Stimulated activated CD4-positive, alpha-beta T cell treated with anti-CD3 and anti-CD28 coated beads, Interleukin-1b, Interleukin-23, amount 100 ng/mL, for 1 hour (primary cell): ENCODE measurements at regions not wholly inside any gene's neighbourhood (a gene's known extent, or its start where the extent isn't known, plus 50 kb on each side); places are given as distances from the start of the nearest gene placed in this dataset.
"Not testable (repeated sequence)": the region's sequence is repeated elsewhere in the genome, so short reads cannot be mapped to it uniquely, and the experiment has no call there.

Experiments used
- DNase-seq, 2 donors: peaks; one replicate each; pipeline ENCODE4 v3.0.0-alpha.2; 2020; ENCODE audit warnings: low read depth in 2 of 2

DNA sequence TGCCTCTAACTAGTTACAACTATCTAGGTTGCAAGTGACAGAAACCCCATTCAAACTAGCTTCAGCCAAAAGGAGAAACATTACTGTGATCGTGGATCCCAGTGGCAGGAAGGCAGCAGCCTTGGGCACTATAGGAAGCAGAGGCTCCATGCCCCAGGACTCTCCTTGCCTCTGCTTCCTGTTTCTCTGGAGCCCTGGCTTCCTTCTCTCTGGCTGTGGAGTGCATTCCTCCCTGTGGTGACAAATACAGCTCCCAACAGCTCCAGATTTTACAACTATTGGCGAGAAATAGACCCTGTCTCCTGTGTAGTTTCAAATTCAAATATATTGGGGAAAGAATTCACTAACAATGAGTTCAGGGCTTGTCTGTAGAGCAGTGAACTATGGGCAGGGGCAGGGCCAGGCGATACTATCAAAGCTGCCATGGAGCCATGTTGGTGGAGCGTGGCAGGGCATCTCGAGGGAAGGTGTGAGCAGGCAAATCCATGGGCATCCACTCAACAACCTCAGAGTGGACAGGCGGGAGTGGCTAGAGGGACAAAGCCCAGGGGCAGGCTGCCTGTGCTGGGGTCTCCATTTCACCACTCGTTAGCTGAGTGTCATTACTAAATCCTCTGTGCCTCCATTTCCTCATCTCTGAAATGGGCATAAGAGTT is 189.5 kb downstream of the ERCC6L2 start:
- no peak for DNase-seq

DNA sequence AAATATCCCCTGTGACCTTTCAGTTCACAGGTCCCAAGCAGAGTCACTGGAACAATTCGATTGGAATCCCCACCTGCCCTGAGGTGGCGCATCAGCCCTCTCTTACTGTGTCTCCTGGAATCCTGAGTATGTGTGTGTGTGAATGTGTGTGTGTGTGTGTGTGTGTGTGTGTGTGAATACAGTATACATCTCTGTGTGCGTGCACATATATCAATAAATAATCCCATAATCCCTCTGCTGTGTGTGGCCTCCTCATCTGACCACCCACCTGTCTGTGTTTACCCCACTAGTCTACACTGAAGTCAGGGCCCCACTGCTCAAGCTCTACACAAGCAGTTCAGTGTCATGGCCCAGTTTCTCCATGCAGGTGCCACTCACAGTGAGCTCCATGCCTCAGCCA is 187.4 kb downstream of the ERCC6L2 start:
- DNase-seq: no peak

GRCh38 chr9:96062031-96062430 is 186.5 kb downstream of the ERCC6L2 start:
- no peak for DNase-seq

GRCh38 chr9:96061293-96061987 is 185.9 kb downstream of the ERCC6L2 start:
- peak in 1 of 2 donors; percentile 16 for DNase-seq

DNA sequence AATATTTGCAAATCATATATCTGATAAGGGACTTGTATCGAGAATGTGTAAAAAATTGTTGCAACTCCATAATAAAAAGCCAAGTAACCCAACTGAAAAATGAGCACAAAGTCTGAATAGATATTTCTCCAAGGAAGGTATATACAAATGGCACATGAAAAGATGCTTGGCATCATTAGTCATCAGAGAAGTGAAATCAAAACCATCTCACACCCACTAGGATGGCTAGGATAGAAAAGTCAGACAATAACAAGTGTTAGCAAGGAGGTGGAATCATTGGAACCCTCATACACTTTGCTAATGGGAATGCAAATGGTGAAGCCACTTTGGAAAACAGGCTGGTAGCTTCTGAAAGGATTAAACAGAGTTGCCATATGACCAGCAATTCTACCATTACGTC is 182.7 kb downstream of the ERCC6L2 start:
- DNase-seq: no peak

- no peak for DNase-seq
Observed at GRCh38 chr9:96057155-96057554, 181.7 kb downstream of the ERCC6L2 start.

DNA sequence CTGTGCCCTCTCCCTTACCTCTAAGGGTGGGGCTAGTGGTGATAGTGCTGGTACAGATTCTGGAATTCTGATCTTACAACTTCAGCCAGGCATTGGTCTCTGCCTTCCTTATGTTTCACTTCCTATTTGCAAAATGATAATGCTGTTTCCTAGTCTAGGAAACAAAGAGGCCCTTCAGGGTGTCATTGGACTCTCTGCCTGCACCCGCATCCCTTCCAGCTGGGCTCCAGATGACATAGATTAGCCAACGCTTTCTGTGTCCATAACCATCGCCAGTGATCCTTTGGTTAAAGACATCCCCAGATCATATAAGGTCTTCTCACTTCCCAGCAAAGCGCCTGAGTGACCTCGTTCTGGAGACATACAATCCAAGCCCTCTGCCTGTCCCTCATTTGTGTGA is 180.7 kb downstream of the ERCC6L2 start:
- DNase-seq: no peak

GRCh38 chr9:96054248-96054647 is 178.8 kb downstream of the ERCC6L2 start:
- DNase-seq: not testable (repeated sequence)

DNA sequence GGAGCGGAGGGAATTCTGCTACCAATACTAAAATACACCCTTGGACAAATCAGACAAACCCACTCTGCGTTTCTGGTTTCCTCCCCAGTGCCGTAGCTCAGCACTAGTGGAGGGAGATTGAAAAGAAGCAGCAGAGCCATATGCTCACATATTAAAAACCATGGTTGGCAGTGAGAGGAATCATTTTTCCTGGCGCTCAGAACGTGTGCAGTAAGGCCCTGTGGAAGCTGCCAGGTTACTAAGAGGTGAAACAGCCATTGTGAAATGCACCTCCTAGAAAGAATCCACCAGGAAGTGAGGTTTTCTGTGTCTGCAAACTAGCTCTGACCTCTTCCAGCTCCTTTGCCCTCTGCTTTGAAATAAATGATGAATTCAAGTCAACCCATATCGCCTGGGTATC is 177.2 kb downstream of the ERCC6L2 start:
- DNase-seq: no peak

GRCh38 chr9:96051423-96051822 is 175.9 kb downstream of the ERCC6L2 start:
- no peak for DNase-seq

- no peak for DNase-seq
Observed at GRCh38 chr9:96050861-96051155, 175.3 kb downstream of the ERCC6L2 start.

- no peak for DNase-seq
Observed at GRCh38 chr9:96050048-96050860, 174.8 kb downstream of the ERCC6L2 start.

DNA sequence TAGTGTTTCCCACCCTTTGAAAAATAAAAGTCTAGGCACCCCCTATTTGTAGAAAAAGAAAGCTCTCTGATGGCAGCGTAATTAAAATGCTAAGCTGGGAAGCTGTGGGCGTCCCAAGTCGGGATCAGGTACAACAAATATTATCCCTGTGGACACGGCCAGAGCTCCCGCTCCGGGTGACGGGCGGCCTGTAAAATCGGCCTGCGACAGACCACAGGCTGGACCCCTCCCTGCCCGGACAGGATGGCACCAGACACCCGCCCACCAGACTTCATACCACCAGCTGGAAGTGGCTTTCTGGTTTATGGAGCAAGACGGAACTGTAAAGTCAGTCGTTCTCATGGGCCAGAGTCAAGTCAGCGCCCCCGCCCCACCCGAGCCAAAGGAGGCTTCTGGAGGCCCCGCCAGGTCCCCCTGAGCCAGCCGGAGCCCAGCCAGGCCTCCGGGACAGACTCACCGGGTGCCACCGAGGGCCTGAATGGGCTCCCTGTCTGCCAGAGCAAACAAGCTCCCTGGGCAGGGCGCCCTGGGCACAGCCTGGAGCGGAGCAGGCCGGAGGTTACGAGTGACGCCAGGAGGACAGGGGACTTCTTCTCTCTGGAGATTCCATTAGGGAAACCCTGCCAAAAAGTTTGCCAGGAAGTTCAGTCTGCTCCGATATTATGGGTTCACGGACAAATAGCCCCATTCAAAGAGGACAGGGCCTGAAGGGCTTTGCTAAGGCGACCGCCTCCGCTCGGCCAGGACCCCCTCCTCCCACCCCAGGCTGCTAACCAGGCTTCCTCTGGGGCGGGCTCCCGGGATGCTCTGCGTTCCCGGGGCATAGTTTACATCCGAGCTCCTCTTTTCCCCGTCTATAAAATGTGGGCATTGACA is 173.7 kb downstream of the ERCC6L2 start:
- DNase-seq: no peak

DNA sequence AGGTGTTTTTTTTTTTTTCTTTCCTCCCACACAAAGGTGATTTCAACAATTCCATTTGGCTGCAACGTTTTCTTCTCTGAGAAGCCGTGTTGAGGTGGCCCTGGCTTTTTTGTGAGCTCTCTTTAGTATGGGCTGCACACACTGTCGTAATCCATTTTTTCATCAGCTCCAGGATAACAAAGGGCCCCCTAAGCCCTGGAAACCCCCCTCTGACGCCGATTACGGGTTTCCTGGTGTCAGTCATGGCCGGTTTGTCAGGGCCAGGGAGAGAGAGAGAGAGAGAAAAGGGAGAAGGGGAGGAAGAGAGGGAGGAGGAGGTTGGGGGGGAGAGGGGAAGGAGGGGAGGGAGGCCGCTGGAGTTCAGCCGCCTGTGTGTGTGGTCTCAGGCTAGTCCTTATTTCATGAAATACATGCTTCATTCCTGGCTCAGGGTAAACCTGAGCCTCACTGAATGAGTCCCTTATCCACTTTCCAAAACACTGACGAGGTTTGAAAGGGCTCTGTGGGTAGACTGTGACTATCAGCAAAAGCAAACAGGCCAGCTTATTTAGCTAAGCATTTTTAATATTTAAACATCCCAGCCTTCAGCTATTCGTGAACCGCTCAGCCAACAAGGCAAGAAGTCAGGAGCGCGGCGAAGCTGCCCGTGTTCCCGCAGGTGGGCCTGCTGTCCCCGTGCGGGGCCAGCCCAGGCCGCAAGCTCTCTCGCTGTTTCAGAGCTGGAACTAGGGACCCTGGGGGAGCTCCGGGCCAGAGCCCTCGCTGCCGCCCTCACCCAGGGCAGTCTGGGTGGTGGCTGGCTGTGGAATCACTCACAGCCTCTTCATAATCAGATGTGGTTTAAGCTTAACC is 172.8 kb downstream of the ERCC6L2 start:
- DNase-seq: no peak

- no peak for DNase-seq
Observed at GRCh38 chr9:96047741-96048103, 172.2 kb downstream of the ERCC6L2 start.

DNA sequence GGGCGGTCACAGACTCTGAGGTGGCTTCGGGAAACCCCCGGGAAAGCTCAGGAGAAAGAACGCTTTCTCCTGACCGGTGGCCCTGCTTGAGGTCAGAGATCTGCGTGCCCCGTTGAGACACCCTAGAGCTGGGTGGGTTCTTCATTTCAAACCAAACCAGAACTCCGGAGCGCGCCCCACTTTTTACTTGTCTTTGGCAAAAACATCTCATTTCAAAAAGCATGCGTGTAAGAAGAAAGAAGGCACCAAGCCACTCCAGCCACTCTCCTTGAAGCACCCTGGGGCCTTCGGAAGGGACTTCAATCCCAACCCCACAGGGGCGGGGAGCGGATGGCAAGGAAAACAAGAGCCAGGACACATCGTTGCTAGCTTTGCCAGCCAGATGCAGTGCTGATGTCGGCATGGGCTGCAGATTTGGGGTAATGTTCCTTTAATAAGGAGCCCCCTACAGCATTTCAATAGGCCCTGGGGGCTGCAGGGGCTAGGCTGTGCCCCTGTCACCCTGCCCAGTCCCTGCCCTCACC is 171.7 kb downstream of the ERCC6L2 start:
- no peak for DNase-seq

- DNase-seq: no peak
Observed at GRCh38 chr9:96045811-96046210, 170.3 kb downstream of the ERCC6L2 start.

DNA sequence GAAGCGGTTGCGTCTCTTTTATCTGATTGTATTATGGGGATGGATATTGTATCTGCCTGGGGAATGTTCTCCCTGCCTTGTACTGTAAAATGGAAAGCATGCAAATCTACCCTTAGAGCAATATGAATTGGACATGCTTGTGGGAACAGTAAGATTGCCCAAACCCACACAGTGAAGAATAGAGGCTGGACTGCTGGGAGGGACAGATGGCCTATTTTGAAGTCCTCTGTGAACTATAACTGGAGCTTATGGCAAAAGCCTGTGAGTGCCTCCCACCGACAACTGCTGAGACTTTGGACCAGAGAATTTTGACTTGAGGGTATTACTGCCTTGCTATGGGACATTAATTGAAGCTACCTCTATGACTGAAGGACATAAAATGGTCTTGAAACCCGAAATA is 168.9 kb downstream of the ERCC6L2 start:
- DNase-seq: no peak

- no peak for DNase-seq
Observed at GRCh38 chr9:96040591-96041461, 165.3 kb downstream of the ERCC6L2 start.

DNA sequence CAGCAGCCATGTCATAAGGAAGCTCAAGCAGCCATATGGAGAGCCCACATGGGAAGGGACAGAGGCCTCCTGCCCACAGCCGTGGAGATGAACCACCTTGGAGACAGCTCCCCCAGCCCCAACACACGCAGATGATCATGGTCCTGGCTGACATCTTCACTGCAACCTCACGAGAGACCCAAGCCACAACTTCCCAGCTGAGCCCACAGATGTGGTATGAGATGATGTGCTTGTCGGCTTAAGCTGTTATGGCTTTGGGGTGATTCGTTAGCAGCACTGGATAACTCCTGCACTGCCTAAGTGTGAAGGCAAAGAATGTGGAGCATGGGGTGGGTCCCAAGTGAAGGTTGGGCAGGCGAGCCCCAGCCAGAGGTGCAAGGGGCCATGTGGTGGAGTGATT is 163.4 kb downstream of the ERCC6L2 start:
- DNase-seq: no peak
